ENCODE measurements at regions not wholly inside any gene's neighbourhood (a gene's known extent, or its start where the extent isn't known, plus 50 kb on each side); places are given as distances from the start of the nearest gene placed in this dataset.

DNA sequence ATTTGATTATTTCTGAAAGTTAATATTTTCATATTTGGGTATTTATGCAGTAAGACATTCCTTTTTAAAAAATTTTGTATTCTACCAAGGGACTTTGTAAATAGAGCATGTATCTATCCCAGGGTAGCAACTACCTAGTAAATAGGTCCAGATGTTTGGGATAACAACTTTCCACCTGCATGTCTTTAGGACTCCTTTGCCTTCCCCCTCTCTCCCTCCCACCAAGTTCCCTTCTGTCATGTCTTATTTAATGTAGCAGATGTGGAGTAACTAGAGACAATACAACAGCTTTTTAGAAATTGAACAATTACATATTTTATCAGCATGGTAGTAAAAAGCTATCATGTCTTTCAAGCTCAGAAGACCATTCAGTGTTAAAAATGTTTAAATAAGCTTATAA is 821.0 kb downstream of the C4orf33 start:
- TF ChIP-seq EZH2 (IDR thresholded peaks at IDR 0.05; ENCODE audit: insufficient read depth, poor library complexity, severe bottlenecking) (no peak), EZH2phosphoT487 (IDR thresholded peaks at IDR 0.05; ENCODE audit: insufficient read depth, low read depth) (no peak)

All from GM23248 (cell line).